ENCODE measurements at regions not wholly inside any gene's neighbourhood (a gene's known extent, or its start where the extent isn't known, plus 50 kb on each side); places are given as distances from the start of the nearest gene placed in this dataset.
"Not testable (repeated sequence)": the region's sequence is repeated elsewhere in the genome, so short reads cannot be mapped to it uniquely, and the experiment has no call there.

DNA sequence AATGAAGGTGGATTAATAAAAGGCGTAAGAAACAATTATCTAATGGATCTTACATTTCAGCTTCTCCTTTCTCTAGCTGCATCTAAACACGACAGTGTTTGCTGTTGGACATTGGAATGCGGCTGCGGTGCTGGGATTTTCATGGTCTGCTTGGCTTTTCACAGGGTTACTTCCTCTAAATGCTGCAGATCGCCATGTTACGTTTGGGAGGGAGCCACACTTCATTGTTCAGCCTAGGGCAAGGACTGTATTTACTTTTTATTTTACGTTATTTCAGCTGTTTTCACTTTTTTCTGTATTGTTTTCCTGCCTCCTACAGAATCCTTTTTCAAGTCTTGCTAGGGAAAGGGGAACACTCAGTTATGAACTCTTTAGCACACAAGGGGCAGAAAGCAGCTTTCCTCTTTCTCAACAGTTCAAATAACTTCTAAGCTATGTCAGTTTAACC lies 97.9 kb upstream of the MTHFD1L start:
- no peak for DNase-seq (ENCODE audit: low spot score)

DNA sequence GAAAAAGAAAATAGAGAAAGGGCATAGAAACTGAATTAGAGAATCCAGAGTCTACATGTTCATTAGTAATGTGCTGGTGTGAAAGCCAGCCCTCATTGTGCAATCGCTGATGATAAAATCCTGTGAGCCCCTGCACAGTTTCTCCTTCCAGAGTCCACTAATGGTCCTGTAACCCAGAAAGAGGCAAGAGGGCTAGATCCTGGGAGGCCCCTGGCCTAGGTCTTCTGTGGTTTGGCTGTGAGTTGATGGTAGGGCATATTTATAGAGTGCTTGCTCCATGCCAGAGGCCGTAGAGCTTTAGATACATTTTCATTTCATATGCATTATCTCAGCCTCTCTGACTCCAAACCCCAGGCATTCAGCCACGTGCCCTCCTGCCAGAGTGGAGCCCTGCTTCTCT lies 94.9 kb upstream of the MTHFD1L start:
- DNase-seq (ENCODE audit: low spot score), result no peak

DNA sequence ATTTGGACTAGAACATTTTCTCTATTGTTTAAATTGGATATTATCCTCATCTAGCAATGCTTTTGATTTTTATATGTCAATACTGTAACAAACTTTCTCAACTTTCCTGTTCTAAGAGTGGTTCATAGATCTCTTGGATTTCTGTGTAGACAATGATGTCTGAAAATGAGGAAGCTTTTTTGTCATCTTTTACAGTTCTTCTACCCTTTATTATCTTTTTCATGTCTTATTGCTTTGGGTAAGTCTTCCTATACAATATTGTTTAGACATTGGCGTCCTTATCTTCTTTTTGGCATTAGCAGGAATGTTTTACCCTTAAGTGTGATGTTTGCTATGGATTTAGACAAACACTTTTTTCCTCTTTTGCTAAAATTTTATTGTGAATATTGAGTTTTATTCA lies 91.5 kb upstream of the MTHFD1L start:
- DNase-seq (ENCODE audit: low spot score), result no peak

DNA sequence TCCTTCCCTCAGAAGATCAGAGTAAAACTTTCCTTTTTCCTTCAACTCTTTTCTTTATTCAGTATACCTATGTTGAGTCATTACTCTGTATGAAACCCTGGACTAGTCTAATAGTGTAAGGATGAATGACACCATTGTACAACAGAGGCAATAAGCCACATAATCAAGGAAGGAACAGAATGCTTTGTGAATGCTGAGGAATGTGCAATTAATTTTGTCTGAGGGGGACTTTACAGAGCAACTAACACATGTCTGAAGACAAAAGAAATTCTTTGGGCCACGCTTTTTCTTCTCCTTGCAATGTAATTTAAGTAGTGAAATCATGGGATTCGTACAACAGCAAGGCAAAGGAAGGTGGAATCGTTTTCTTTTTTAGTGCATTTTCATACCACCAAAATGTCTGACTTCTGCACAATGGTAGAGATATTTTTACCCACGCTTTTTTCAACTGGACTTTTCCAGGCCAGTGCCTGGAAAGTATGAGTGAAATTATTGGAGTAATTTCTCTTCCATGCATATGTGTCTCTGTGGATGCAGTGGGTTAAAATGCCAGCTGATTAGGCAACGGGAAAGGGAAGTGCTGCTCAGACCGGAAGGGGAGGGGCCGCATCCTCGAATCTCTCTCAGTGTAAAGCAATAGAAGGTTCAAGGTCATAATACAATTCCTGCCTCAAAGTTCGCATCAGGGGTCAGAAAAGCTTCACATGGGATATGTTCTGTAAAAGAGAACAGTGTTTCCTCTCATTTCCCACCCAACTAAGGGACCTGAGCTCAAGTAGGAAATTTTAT lies 89.9 kb upstream of the MTHFD1L start:
- DNase-seq (ENCODE audit: low spot score), result no peak

DNA sequence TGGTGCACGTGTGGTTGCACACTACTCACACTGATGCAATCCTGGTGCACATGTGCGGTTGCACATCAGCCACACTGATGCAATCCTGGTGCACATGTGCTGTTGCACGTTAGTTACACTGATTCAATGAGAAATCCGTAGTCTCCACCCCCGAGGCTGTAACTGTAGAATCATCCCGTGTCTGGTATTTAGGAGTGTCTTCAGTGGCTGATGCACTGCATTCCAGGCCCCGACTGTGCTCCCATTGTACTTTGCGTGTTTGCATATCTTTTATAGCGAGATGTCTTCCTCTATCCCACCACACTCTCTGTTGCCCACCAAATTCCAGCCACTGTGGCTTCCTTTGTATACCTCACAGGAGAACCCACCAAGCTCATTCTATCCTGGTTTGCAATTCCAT lies 87.8 kb upstream of the MTHFD1L start:
- no peak for DNase-seq (ENCODE audit: low spot score)

DNA sequence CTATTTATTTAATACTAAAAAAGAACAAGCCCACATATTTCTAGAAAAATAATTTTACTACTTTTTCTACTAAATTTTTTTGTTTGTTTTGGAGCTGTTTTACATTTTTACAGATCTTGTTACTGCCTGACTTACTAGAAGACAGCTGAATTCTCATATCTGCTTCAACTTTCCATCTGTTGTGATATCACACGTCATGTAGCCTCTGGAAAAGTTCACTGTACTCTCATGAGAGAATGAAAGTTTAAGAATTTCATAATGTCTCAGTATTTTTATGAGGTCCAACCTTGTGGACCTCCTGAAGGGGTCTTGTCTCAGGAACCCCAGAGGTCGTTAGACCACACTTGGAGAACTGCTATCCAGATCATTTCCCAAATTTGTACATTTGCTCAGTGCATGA lies 81.7 kb upstream of the MTHFD1L start:
- DNase-seq (ENCODE audit: low spot score), result no peak

DNA sequence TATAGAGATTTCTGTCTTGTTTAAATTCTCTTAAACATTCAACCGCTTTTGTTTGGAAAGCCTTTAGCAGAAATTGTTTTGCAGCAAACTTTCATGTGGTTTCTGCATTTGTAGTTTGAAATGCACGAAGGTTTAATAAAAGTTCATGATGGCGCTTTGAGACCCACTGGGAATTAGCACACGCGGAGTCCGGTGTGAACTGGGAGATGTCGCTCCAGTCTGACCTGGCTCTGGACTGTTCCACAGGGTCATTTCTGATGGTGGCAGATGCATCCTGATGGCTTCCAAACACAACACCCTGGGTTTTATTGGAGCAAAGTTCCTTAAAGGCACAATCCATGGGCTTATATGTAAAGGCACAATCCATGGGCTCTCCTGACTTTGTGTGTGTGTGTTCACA lies 78.1 kb upstream of the MTHFD1L start:
- DNase-seq (ENCODE audit: low spot score), result no peak

DNA sequence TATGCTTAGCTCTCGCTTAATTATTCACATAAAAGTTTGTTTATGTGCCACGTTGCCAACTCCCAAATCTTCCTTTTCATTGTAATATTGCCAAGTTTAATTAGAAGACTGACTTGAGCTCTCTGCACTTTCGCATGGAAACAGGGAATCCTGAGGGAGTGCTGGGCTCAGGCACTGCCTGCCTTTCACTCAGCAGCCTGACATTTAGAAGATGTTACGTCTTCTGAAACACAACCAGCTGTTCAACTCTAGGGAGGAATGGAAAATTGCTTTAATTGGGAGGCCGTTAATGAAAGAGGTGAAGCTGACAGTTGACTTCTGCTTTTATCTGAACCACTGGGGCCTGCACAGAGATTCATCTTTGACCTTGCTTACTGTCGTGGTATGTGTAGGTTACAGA lies 77.4 kb upstream of the MTHFD1L start:
- no peak for DNase-seq (ENCODE audit: low spot score)

DNA sequence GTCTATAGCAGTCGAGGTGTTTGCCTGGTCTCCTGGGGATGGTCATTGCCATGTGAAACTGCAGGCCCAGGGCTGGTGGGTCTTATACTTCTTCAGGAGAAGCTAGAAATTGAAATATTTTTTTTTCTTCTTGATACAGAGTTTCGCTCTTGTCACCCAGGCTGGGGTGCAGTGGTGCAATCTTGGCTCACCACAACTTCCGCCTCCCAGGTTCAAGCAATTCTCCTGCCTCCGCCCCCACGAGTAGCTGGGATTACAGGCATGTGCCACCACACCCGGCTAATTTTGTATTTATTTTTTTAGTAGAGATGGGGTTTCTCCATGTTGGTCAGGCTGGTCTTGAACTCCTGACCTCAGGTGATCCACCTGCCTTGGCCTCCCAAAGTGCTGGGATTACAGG lies 75.6 kb upstream of the MTHFD1L start:
- not testable (repeated sequence) for DNase-seq (ENCODE audit: low spot score)

DNA sequence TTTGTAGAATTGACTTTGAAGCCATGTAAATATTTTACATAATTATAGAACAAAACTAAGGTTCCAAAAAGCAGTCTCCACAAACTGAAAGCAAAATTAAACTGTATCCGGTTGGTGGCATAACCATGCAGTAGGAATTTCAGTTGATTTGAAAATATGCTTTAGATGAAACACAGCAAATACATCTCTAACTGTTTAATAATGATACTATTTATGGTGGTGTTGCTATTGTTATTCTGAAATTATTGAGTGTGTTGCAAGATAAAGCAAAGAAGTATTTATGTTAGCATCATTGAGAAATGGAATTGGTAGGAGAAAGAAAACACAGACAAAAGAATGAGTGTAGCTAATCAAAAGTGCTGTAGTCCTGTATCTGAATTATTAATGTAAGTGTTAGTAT lies 73.8 kb upstream of the MTHFD1L start:
- DNase-seq (ENCODE audit: low spot score), result no peak

DNA sequence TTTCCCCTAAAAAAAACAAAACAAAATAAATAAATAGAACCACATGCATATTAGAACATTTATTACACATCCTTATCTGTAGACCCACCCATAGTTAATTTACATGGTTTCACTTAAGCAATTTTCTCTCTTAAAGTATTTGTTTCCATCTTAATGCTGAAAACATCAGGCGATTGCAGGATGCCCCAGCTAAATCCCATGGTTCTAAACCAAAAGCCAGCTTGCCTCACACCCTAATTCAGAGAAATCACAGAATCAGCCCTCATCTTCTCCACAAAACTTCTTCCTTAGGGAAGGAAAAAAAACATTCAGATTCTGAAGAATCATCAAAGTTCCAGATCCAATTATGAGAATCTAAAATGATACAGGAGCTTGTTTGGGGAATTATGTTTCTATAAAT lies 67.6 kb upstream of the MTHFD1L start:
- DNase-seq (ENCODE audit: low spot score), result no peak

DNA sequence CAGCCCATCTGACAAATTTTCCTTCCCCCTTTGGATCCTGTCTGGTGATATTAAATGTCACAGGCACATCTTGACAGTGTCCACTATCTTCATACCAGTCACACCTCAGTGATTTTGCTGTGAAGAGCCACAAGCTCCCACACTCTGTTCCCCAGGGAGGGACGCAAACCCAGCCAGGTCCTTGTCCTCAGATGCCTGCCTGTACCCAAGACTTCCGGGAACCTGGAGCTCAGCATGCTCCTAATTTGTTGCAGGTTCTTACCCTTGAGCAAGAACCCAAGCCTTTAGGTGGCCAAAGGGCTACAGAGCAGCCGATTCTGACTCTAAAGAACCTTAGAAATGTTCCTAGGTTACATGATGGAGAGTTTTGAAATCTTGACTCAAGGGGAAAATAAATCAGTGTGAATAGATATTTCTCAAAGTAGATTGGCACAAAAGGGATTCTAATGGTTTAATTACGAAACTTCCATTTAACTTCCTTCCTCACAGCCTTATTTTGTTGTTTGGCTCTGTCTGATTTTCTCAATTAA lies 66.2 kb upstream of the MTHFD1L start:
- DNase-seq (ENCODE audit: low spot score), result no peak

DNA sequence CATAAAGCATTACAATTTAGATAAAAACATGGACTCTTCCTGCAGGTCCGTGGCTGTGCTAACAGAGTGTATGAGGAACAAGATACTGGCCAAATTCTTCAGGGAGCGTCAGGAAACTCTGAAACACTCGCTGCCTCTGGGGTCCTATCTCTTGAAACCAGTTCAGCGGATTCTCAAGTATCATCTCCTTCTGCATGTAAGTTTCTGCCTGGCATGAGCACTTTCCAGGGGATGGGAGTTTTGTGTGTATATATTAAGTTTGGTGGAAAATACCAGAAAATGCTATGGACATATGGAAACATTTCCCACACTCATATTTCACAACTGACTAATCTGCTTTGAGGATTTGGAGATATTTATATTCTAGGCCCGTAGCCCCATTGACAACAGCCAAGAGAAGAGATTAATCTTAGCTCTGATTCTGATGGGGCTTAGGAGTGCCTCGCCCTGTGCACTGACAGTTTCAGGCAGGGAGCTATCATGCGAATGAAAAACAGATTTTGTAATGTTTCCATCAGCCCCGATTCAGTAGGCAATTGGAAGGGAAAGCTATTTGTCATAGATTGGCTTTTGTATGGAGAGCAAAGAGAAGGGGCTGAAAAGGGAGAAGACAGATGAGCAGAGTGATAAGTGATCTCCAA lies 64.7 kb upstream of the MTHFD1L start:
- no peak for DNase-seq (ENCODE audit: low spot score)

DNA sequence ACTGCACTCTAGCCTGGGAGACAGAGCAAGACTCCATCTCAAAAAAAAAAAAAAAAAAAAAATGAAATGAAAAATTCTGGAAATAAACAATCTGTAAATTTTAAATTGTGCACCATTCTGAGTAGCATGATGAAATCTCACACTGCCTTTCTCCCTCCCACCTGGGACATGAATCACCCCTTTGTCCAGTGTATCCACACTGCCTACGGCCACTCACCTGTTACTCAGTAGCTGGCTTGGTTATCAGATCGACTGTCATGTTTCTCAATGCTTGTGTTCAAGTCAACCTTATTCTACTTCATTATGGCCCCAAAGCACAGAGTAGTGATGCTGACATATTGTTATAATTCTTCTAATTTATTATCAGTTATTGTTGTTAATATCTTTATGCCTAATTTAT lies 58.7 kb upstream of the MTHFD1L start:
- no peak for DNase-seq (ENCODE audit: low spot score)

DNA sequence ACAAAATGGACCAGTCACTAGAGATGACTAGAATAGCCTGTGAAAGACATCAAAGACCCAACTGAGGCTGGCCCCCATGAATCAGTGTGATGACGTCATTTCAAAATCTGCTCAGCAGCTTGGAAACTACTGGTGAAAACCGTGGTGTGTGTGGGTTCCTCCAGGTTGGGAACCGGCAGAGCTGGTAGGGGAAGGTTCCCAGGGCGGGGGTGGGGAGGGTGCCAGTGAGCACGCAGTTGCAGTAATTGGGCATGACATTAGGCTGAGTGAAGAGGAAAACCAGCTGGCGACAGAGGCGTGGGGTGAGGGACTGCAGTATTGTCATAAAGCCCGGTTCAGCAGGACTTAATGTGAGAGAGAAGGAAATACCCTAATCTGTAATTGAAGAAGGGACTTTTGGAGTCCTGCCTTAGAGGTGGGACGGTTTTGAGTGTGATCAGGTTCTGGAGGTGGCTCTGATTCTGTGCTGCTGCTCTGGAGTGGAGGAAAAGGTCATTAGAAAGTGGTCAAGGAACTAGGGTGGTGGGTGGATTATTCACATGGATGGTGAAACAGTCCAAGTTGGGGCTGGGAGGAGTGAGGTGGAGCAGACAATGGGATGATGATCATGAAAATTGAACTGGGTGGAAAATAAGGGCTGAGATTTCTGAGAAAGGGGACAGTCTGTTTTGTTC lies 52.0 kb upstream of the MTHFD1L start:
- no peak for DNase-seq (ENCODE audit: low spot score)

DNA sequence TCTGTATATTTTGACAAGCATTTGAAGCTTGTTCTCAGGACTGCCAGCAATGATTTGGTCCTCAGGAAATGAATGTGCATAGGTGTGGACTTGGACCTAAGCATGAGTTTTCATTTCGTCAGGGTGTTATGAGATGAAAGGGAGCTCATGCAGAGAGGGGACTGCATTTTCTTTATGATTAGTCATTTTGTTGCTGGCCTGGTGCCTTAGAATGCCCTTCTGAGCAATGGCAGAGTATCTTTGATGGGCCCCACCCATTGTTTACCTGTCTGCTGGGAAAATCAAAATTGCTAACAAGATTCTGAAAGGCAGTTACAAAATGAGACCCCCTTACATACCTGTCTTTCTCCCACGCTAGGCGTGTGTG lies 51.5 kb upstream of the MTHFD1L start:
- no peak for DNase-seq (ENCODE audit: low spot score)
